ENCODE measurements at regions not wholly inside any gene's neighbourhood (a gene's known extent, or its start where the extent isn't known, plus 50 kb on each side); places are given as distances from the start of the nearest gene placed in this dataset.
"Not testable (repeated sequence)": the region's sequence is repeated elsewhere in the genome, so short reads cannot be mapped to it uniquely, and the experiment has no call there.

- H3K36me3 Mint-ChIP-seq (ENCODE audit: low read depth), result no peaks in the 10 kb centered on the region
- no peak overlapping the region for H3K27ac Mint-ChIP-seq
- no peaks in the 10 kb centered on the region for H3K4me1 Mint-ChIP-seq (ENCODE audit: low read depth)
- H3K9me3 Mint-ChIP-seq, result no peaks in the 10 kb centered on the region
- H3K27me3 Mint-ChIP-seq, result no peaks in the 10 kb centered on the region
- no peak overlapping the region for H3K4me3 Mint-ChIP-seq
Measured at GRCh38 chr3:68676136-68676535, 256.2 kb downstream of the TAFA4 start.

DNA sequence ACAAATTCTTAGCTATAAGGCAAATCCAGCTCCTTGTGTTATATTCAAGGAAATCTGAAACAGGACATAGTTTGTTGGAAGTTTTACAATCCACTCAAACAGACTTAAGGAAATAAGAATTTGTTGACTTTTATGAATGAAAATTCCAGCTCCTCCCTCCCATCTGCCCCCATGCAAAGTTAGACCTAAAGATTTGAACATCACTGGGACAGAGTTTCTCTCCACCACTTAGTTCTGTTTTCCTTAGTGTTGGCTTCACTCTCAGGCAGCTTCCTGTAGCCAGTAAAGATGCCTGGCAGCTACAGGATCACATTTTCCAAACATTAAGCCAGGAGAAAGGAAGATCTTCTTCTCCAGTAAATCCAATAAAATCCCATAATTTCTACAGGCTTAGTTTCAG is 265.0 kb downstream of the TAFA4 start:
- Mint-ChIP-seq H3K27me3 (no peaks in the 10 kb centered on the region), H3K9me3 (no peaks in the 10 kb centered on the region), H3K27ac (no peak overlapping the region)

GRCh38 chr3:68666429-68667136 is 265.8 kb downstream of the TAFA4 start:
- no peaks in the 10 kb centered on the region for H3K4me1 Mint-ChIP-seq (ENCODE audit: low read depth)
- H3K27ac Mint-ChIP-seq, result no peak overlapping the region
- no peaks in the 10 kb centered on the region for H3K27me3 Mint-ChIP-seq
- no peak overlapping the region for H3K4me3 Mint-ChIP-seq
- H3K36me3 Mint-ChIP-seq (ENCODE audit: low read depth), result no peaks in the 10 kb centered on the region
- no peaks in the 10 kb centered on the region for H3K9me3 Mint-ChIP-seq

More for the DNA sequence above, 265.0 kb downstream of the TAFA4 start:
- Mint-ChIP-seq H3K4me3 (no peak overlapping the region), H3K4me1 (ENCODE audit: low read depth) (no peaks in the 10 kb centered on the region), H3K36me3 (ENCODE audit: low read depth) (no peaks in the 10 kb centered on the region)

- no peaks in the 10 kb centered on the region for H3K9me3 Mint-ChIP-seq
- H3K4me3 Mint-ChIP-seq, result no peak overlapping the region
- H3K27me3 Mint-ChIP-seq, result no peaks in the 10 kb centered on the region
- no peak overlapping the region for H3K27ac Mint-ChIP-seq
- no peaks in the 10 kb centered on the region for H3K4me1 Mint-ChIP-seq (ENCODE audit: low read depth)
- no peaks in the 10 kb centered on the region for H3K36me3 Mint-ChIP-seq (ENCODE audit: low read depth)
Measured at GRCh38 chr3:68664276-68664675, 268.1 kb downstream of the TAFA4 start.

GRCh38 chr3:68662176-68662575 is 270.2 kb downstream of the TAFA4 start:
- H3K27me3 Mint-ChIP-seq, result no peaks in the 10 kb centered on the region
- no peak overlapping the region for H3K27ac Mint-ChIP-seq
- H3K9me3 Mint-ChIP-seq, result no peaks in the 10 kb centered on the region
- no peak overlapping the region for H3K4me3 Mint-ChIP-seq
- no peaks in the 10 kb centered on the region for H3K4me1 Mint-ChIP-seq (ENCODE audit: low read depth)
- H3K36me3 Mint-ChIP-seq (ENCODE audit: low read depth), result no peaks in the 10 kb centered on the region

- H3K9me3 Mint-ChIP-seq; H3K27ac Mint-ChIP-seq; H3K27me3 Mint-ChIP-seq; H3K36me3 Mint-ChIP-seq (ENCODE audit: low read depth); H3K4me3 Mint-ChIP-seq; H3K4me1 Mint-ChIP-seq (ENCODE audit: low read depth): not testable (repeated sequence)
Measured at GRCh38 chr3:68650657-68651056, 281.7 kb downstream of the TAFA4 start.

DNA sequence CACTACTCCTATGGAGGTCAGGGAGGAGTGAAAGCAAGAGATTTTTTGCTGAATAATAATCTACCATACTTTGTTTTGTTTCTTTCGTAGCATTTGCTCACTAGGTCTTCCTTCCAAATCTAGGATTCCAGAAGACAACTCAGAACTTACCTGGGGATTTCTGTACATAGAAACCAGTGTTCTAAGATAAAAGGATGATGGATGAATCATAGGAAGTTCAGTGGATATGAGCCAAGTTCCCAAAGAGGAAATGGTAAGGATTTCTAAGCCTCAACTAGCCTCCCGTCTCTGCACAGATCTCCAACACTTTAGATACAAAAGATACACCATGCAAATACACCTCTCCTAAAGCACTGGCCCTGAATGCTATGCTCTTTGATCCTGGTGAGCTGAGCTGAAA is 283.9 kb downstream of the TAFA4 start:
- Mint-ChIP-seq H3K36me3 (ENCODE audit: low read depth) (no peaks in the 10 kb centered on the region), H3K27ac (no peak overlapping the region), H3K4me3 (no peak overlapping the region), H3K4me1 (ENCODE audit: low read depth) (no peaks in the 10 kb centered on the region), H3K27me3 (no peaks in the 10 kb centered on the region), H3K9me3 (no peaks in the 10 kb centered on the region)

DNA sequence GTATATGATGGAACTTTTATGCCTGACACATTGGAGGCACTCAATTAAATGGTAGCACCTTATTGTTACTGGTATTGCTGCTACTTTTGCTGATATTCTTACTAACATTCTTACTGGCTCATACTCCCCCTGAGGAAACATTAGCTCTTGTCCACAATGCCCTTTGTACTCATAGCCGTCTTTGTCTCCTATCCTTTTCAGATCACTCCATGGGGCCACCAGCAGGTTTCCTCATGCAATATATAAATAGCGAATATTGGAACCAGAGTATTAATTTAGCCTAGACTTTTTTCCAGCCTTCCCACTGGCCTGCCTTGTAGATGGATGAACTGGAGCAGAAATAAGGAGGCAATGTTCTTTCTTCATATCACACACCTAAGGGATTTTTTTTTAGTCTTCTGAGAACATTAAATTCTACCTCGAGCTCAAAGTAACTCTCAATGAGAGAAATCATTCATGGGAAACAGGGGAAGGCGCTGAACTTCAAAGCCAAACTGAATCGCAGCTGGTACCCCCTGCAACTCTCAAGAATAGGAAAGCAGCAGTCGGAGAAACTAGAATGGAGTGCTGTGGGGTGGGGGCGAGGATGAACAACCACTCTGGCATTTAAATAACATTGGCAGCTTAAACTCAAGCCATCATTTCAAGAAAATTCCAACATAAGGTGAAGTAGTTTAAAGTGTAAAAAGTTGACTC is 300.3 kb downstream of the TAFA4 start:
- Mint-ChIP-seq H3K4me3 (no peak overlapping the region), H3K27ac (no peak overlapping the region), H3K27me3 (peaks cover 4% of the 10 kb centered on the region), H3K4me1 (ENCODE audit: low read depth) (no peaks in the 10 kb centered on the region), H3K9me3 (peaks cover 4% of the 10 kb centered on the region), H3K36me3 (ENCODE audit: low read depth) (no peaks in the 10 kb centered on the region)

DNA sequence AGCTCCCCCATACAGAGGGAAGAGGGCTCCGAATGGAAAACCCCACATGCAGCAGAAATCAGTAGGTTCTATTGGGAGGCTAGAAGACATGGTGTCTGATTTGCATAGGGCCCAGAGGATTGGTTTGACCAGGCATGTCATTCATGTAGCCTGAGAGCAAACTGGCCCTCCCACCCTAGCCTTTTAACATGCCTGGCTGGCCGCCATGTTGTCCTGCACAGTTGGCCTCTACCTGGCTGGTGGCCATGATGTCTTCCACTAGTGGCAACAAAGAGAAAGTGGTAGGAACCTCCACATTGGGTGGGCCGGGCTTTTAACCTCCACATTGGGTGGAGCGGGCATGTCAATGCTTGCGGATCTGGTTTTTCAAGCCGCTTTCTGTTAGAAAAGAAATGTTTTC is 312.1 kb downstream of the TAFA4 start:
- H3K27ac Mint-ChIP-seq, result no peak overlapping the region
- no peak overlapping the region for H3K4me3 Mint-ChIP-seq
- no peaks in the 10 kb centered on the region for H3K4me1 Mint-ChIP-seq (ENCODE audit: low read depth)
- H3K36me3 Mint-ChIP-seq (ENCODE audit: low read depth), result no peaks in the 10 kb centered on the region
- H3K27me3 Mint-ChIP-seq, result no peaks in the 10 kb centered on the region
- H3K9me3 Mint-ChIP-seq, result peaks cover 8% of the 10 kb centered on the region

GRCh38 chr3:68614087-68614486 is 318.3 kb downstream of the TAFA4 start:
- no peaks in the 10 kb centered on the region for H3K4me1 Mint-ChIP-seq (ENCODE audit: low read depth)
- peaks cover 13% of the 10 kb centered on the region for H3K9me3 Mint-ChIP-seq
- no peak overlapping the region for H3K27ac Mint-ChIP-seq
- H3K36me3 Mint-ChIP-seq (ENCODE audit: low read depth), result no peaks in the 10 kb centered on the region
- no peaks in the 10 kb centered on the region for H3K27me3 Mint-ChIP-seq
- H3K4me3 Mint-ChIP-seq, result no peak overlapping the region

- Mint-ChIP-seq H3K36me3 (ENCODE audit: low read depth) (no peaks in the 10 kb centered on the region), H3K9me3 (peaks cover 5% of the 10 kb centered on the region), H3K4me1 (ENCODE audit: low read depth) (no peaks in the 10 kb centered on the region), H3K4me3 (no peak overlapping the region), H3K27ac (no peak overlapping the region), H3K27me3 (peaks cover 11% of the 10 kb centered on the region)
Measured at GRCh38 chr3:68571321-68571720, 361.0 kb downstream of the TAFA4 start.

GRCh38 chr3:68560728-68561127 is 371.6 kb downstream of the TAFA4 start:
- Mint-ChIP-seq H3K4me1 (ENCODE audit: low read depth) (no peaks in the 10 kb centered on the region), H3K36me3 (ENCODE audit: low read depth) (no peaks in the 10 kb centered on the region), H3K27me3 (no peaks in the 10 kb centered on the region), H3K9me3 (peaks cover 3% of the 10 kb centered on the region), H3K4me3 (no peak overlapping the region), H3K27ac (no peak overlapping the region)

- H3K4me1 Mint-ChIP-seq (ENCODE audit: low read depth), result no peaks in the 10 kb centered on the region
- no peak overlapping the region for H3K4me3 Mint-ChIP-seq
- no peaks in the 10 kb centered on the region for H3K9me3 Mint-ChIP-seq
- no peaks in the 10 kb centered on the region for H3K36me3 Mint-ChIP-seq (ENCODE audit: low read depth)
- H3K27me3 Mint-ChIP-seq, result no peaks in the 10 kb centered on the region
- H3K27ac Mint-ChIP-seq, result no peak overlapping the region
Measured at GRCh38 chr3:68535782-68536181, 396.6 kb downstream of the TAFA4 start.

DNA sequence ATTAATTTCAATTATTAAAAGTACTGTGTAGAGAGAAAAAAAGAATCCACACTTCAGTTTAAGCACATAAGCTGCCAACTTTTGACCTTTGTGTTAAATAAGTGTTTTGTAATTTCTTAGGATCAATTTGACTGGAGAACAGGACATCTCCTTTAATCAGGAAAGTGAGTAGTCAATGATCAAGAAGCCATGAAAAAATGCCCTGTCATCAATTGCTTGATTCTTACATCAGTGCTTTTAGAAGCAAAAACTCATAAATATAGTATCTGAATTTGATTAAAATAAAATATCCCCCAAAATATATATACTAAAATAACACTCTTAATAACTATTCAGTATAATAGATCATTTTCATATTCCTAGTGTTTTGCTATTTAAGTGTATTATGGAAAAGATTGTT is 409.0 kb downstream of the TAFA4 start:
- Mint-ChIP-seq H3K27ac (no peak overlapping the region), H3K27me3 (no peaks in the 10 kb centered on the region), H3K4me3 (no peak overlapping the region), H3K9me3 (peaks cover 3% of the 10 kb centered on the region), H3K36me3 (ENCODE audit: low read depth) (no peaks in the 10 kb centered on the region), H3K4me1 (ENCODE audit: low read depth) (no peaks in the 10 kb centered on the region)

DNA sequence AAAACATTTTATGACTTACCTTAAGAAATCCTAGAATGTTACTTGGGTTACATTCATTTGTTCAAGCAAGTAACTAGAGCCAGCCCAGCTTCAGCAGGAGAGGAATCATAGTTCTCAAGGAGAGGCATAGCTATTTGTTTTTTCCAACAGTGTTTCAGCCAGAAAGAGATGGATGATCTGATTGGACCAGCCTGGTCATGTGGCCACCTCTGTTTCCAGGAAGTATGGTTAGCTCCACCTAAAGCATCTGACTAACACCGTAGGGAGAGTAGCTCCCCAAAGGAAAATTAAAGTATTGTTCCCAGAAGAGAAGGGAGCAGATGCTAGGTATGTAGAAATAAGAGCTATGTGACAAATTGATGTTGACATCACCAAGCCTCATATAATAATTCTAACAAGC is 417.1 kb downstream of the TAFA4 start:
- Mint-ChIP-seq H3K4me3 (no peak overlapping the region), H3K27ac (no peak overlapping the region), H3K36me3 (ENCODE audit: low read depth) (no peaks in the 10 kb centered on the region), H3K9me3 (peaks cover 4% of the 10 kb centered on the region), H3K4me1 (ENCODE audit: low read depth) (no peaks in the 10 kb centered on the region), H3K27me3 (no peaks in the 10 kb centered on the region)

DNA sequence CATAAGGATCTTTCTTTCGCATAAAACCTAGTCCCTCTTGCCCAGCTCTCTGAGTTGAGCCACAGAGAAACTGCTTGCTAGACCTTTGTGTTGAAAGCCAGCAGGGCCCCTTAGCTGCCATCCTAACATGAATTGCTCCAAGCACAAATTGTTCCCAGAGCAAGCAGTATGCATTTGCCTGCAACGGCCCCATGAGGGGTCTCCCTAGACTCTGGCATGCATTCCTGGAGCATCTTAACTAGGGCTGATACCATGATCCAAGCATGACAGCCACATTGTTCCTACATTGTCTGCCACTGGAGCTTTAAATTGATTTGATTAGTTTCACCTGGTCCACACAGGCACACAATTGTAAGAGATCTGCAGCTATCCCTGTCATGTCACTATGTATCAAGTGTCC is 428.1 kb downstream of the TAFA4 start:
- H3K9me3 Mint-ChIP-seq, result peaks cover 5% of the 10 kb centered on the region
- H3K4me3 Mint-ChIP-seq, result no peak overlapping the region
- H3K27me3 Mint-ChIP-seq, result no peaks in the 10 kb centered on the region
- no peak overlapping the region for H3K27ac Mint-ChIP-seq
- H3K36me3 Mint-ChIP-seq (ENCODE audit: low read depth), result no peaks in the 10 kb centered on the region
- no peaks in the 10 kb centered on the region for H3K4me1 Mint-ChIP-seq (ENCODE audit: low read depth)

Data from stimulated activated naive CD8-positive, alpha-beta T cell treated with anti-CD3 and anti-CD28 coated beads, Interleukin-15, Interleukin-2, amounts not matched to agents 100 ng/mL and 50 ng/mL, for 24 hours (primary cell).